ENCODE measurements at regions not wholly inside any gene's neighbourhood (a gene's known extent, or its start where the extent isn't known, plus 50 kb on each side); places are given as distances from the start of the nearest gene placed in this dataset.

GRCh38 chr12:45131506-45131905, 80.6 kb upstream of the DBX2 start:
- no peak overlapping the region for H3K27ac ChIP-seq
- no peaks in the 10 kb centered on the region for H3K36me3 ChIP-seq (ENCODE audit: low read depth, missing control alignments)
- DNase-seq = no peak
- H3K4me3 ChIP-seq = no peak overlapping the region
- intact Hi-C loops (cut with DNase I; ENCODE audit: low total_unique reads) = no loop called here
- H3K27me3 ChIP-seq = no peaks in the 10 kb centered on the region
- H3K4me1 ChIP-seq = no peaks in the 10 kb centered on the region
- TF ChIP-seq POLR2A (IDR thresholded peaks at IDR 0.05) (no peak), CTCF (IDR thresholded peaks at IDR 0.05) (no peak)
- no peaks in the 10 kb centered on the region for H3K9me3 ChIP-seq

GRCh38 chr12:45138609-45139008, 77.3 kb upstream of the ANO6 start:
- Histone ChIP-seq H3K27ac (no peak overlapping the region), H3K4me1 (no peaks in the 10 kb centered on the region), H3K36me3 (ENCODE audit: low read depth, missing control alignments) (no peaks in the 10 kb centered on the region), H3K4me3 (no peak overlapping the region), H3K9me3 (no peaks in the 10 kb centered on the region), H3K27me3 (no peaks in the 10 kb centered on the region)
- DNase-seq = no peak
- 49 to 58% methylated on average over 2 of the region's 2 CpGs for WGBS, 2 donors
- intact Hi-C loops (cut with DNase I; ENCODE audit: low total_unique reads) = no loop called here
- TF ChIP-seq POLR2A (IDR thresholded peaks at IDR 0.05) = no peak
- TF ChIP-seq CTCF (IDR thresholded peaks at IDR 0.05) = no peak

GRCh38 chr12:45148006-45148405, 67.9 kb upstream of the ANO6 start:
- no peak for DNase-seq
- H3K4me1 ChIP-seq = no peaks in the 10 kb centered on the region
- no peak overlapping the region for H3K27ac ChIP-seq
- 75 to 90% methylated on average over 1 of the region's 1 CpG for WGBS, 2 donors
- H3K9me3 ChIP-seq = no peaks in the 10 kb centered on the region
- intact Hi-C loops (cut with DNase I; ENCODE audit: low total_unique reads) = no loop called here
- no peaks in the 10 kb centered on the region for H3K36me3 ChIP-seq (ENCODE audit: low read depth, missing control alignments)
- H3K27me3 ChIP-seq = no peaks in the 10 kb centered on the region
- no peak overlapping the region for H3K4me3 ChIP-seq
- TF ChIP-seq CTCF (IDR thresholded peaks at IDR 0.05) (no peak), POLR2A (IDR thresholded peaks at IDR 0.05) (no peak)

GRCh38 chr12:45148619-45149018, 67.3 kb upstream of the ANO6 start:
- WGBS, 2 donors = 93 to 96% methylated on average over 3 of the region's 3 CpGs
- TF ChIP-seq CTCF (IDR thresholded peaks at IDR 0.05) (no peak), POLR2A (IDR thresholded peaks at IDR 0.05) (no peak)

GRCh38 chr12:45165284-45165683, 50.6 kb upstream of the ANO6 start:
- WGBS, 2 donors = 50 to 71% methylated on average over 1 of the region's 1 CpG
- no peak overlapping the region for H3K4me3 ChIP-seq
- H3K27me3 ChIP-seq = no peaks in the 10 kb centered on the region
- no peak for DNase-seq
- TF ChIP-seq CTCF (IDR thresholded peaks at IDR 0.05) = no peak
- TF ChIP-seq POLR2A (IDR thresholded peaks at IDR 0.05) = no peak
- no peaks in the 10 kb centered on the region for H3K36me3 ChIP-seq (ENCODE audit: low read depth, missing control alignments)
- no peaks in the 10 kb centered on the region for H3K9me3 ChIP-seq
- H3K27ac ChIP-seq = no peak overlapping the region
- H3K4me1 ChIP-seq = peaks cover 3% of the 10 kb centered on the region
- intact Hi-C loops (cut with DNase I; ENCODE audit: low total_unique reads) = no loop called here

More at GRCh38 chr12:45148619-45149018, 67.3 kb upstream of the ANO6 start:
- intact Hi-C loops (cut with DNase I; ENCODE audit: low total_unique reads) = no loop called here
- Histone ChIP-seq H3K4me1 (no peaks in the 10 kb centered on the region), H3K27me3 (no peaks in the 10 kb centered on the region), H3K27ac (no peak overlapping the region), H3K9me3 (no peaks in the 10 kb centered on the region), H3K36me3 (ENCODE audit: low read depth, missing control alignments) (no peaks in the 10 kb centered on the region), H3K4me3 (no peak overlapping the region)
- no peak for DNase-seq
